Pancreas (tissue), 10 donors: ENCODE measurements at regions not wholly inside any gene's neighbourhood (a gene's known extent, or its start where the extent isn't known, plus 50 kb on each side); places are given as distances from the start of the nearest gene placed in this dataset.

Experiments
- ATAC-seq, 4 donors: fragments of 200-7000 bp; cut with Tn5 transposase; one replicate each; pipeline versions ENCODE4 v1.8.0 to v1.9.1; 2020; ENCODE audit warnings: mild to moderate bottlenecking in 4 of 4, moderate library complexity in 4 of 4
- DNase-seq, 6 donors: peaks; one replicate each; pipeline ENCODE4 v3.0.0-alpha.2; 2020
- FAIRE-seq: peaks from 2 replicates; lab custom pipeline; 2012; peaks lifted over from hg19 to GRCh38; lab: Jason Lieb, UNC
- H3K27ac ChIP-seq, 4 donors: fragments of 200-600 bp; sonication (generic); 1 replicate in 3 of 4; 2 replicates in 1 of 4; pipeline versions ENCODE4 v1.5.0 to v1.8.0; 2020
- H3K27me3 ChIP-seq, 4 donors: fragments of 200-600 bp; one replicate each; pipeline ENCODE4 v1.8.0; 2021
- H3K36me3 ChIP-seq, 3 donors: fragments of 200-600 bp; sonication (generic) in 1 of 3; one replicate each; pipeline versions ENCODE4 v1.5.0 to v1.8.0; 2020 to 2021
- H3K4me1 ChIP-seq, 3 donors: fragments of 200-600 bp; one replicate each; pipeline ENCODE4 v1.8.0; 2021
- H3K4me3 ChIP-seq, 4 donors: fragments of 200-600 bp; sonication (generic) in 2 of 4; one replicate each; pipeline versions ENCODE4 v1.5.0 to v1.8.0; 2020 to 2021
- H3K9me3 ChIP-seq, 4 donors: fragments of 200-600 bp; one replicate each; pipeline ENCODE4 v1.8.0; 2021
- WGBS, 2 donors: extraction: QIAGEN DNeasy Blood & Tissue Kit; methylation state at CpG; one replicate each; pipeline ENCODE4 v1.1.7; 2013; 5-methylcytosine and 5-hydroxymethylcytosine counted together
- intact Hi-C, 3 donors: fragments of 100-400 bp; cut with DNase I; formaldehyde crosslinking; loops; one replicate each; pipeline versions ENCODE4 v1.11.1 to v1.14.2; 2022
- TF ChIP-seq, protein P1 (sequence below), 4 donors: fragments of 200-600 bp; sonication (generic) in 3 of 4; IDR thresholded peaks; one replicate each; pipeline versions ENCODE4 v1.5.0 to v1.8.0; 2021; ENCODE audit warnings: antibody characterized with exemption in 4 of 4
- donor health status: healthy with polysubstance abuse.
- donor health status: DM: no; HTN: no; CAD: no; lungs with moderate emphysema.
- donor health status: DM: no; HTN: no; CAD: no.
- donor health status: control.
- donor health status: control.
- donor health status: Bipolar disorder and iron deficiency.
- donor health status: DM: yes; HTN: yes; CAD: no.
- donor health status: DM: no; HTN: no; CAD: no.
- donor health status: DM: no; HTN: no; CAD: no.
- donor health status: DM: yes; HTN: yes; CAD: no.

DNA sequence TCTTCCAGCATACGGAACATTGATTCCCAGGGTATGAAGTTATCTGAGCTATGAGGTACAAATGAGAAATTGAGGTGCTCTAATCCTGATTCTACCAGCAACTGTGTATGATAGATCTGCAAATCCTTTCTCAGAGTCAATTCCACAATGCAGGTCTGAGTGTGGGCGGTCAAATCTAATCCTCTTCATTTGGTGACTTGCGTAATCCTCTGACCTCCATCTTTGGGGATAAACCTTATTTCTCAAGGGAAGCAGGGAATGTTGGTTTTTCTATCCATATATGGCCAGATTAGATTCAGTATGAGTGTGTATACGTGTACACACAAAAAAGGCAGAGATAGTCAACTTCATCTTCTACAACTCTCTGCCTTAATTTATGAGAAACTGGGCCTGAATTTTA, 348.4 kb upstream of the IL12A start:
- 52 to 73% methylated on average over 4 of the region's 4 CpGs for WGBS, 2 donors
- TF ChIP-seq, protein P1, sequence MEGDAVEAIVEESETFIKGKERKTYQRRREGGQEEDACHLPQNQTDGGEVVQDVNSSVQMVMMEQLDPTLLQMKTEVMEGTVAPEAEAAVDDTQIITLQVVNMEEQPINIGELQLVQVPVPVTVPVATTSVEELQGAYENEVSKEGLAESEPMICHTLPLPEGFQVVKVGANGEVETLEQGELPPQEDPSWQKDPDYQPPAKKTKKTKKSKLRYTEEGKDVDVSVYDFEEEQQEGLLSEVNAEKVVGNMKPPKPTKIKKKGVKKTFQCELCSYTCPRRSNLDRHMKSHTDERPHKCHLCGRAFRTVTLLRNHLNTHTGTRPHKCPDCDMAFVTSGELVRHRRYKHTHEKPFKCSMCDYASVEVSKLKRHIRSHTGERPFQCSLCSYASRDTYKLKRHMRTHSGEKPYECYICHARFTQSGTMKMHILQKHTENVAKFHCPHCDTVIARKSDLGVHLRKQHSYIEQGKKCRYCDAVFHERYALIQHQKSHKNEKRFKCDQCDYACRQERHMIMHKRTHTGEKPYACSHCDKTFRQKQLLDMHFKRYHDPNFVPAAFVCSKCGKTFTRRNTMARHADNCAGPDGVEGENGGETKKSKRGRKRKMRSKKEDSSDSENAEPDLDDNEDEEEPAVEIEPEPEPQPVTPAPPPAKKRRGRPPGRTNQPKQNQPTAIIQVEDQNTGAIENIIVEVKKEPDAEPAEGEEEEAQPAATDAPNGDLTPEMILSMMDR (IDR thresholded peaks at IDR 0.05): no peak
- intact Hi-C loops: no loop called here
- no peaks in the 10 kb centered on the region for H3K4me1 ChIP-seq
- FAIRE-seq: no peak
- no peak for DNase-seq
- no peaks in the 10 kb centered on the region for H3K9me3 ChIP-seq
- no peak overlapping the region for H3K27ac ChIP-seq
- no peaks in the 10 kb centered on the region for H3K36me3 ChIP-seq
- H3K27me3 ChIP-seq: no peaks in the 10 kb centered on the region
- ATAC-seq: no peak
- H3K4me3 ChIP-seq: no peak overlapping the region

DNA sequence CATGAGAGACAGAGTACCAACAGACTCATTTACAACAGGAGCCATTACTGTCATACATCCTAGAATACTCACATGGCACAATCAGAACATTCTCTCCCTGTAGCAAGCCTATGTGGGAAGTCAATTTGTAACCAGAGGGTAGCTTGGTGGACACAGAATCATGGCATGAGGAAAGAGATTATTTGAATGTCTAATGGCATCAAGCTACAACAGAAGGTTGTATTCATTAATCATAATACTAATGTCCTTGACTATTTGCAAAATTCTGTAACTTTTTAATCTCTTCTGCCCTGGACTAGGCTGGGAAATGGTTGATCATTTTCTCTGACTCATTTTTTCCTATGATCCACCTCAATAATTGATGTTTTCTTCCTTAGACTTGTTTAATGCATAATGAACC, 345.2 kb upstream of the IL12A start:
- TF ChIP-seq, protein P1 (IDR thresholded peaks at IDR 0.05): no peak
- intact Hi-C loops: no loop called here
- DNase-seq (no peak), ATAC-seq (no peak), FAIRE-seq (no peak)
- H3K4me3 ChIP-seq: no peak overlapping the region
- no peaks in the 10 kb centered on the region for H3K27me3 ChIP-seq
- H3K9me3 ChIP-seq: no peaks in the 10 kb centered on the region
- H3K27ac ChIP-seq: no peak overlapping the region
- H3K4me1 ChIP-seq: no peaks in the 10 kb centered on the region
- H3K36me3 ChIP-seq: no peaks in the 10 kb centered on the region

DNA sequence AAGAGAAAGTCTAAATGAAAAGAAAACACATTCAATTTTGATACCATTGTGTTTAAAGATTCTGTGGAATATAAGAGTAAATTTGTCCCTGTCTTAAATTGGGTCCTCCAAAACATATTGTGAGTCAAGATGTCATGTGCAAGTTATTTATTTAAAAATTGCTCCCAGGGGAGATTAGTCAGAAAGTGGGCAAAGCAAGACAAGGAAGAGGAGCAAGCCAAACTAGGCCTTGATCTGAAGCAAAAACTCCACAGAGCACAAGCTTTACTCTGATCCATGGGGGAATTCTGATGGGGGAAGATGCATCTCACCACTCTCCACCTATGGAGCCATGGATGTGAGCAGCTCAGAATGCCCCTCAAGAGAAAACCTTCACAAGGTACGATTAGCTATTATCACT, 342.8 kb upstream of the IL12A start:
- TF ChIP-seq, protein P1 (IDR thresholded peaks at IDR 0.05): no peak
- Histone ChIP-seq H3K36me3 (no peaks in the 10 kb centered on the region), H3K4me1 (no peaks in the 10 kb centered on the region), H3K9me3 (no peaks in the 10 kb centered on the region), H3K27ac (no peak overlapping the region), H3K4me3 (no peak overlapping the region), H3K27me3 (no peaks in the 10 kb centered on the region)
- no peak for FAIRE-seq
- no peak for DNase-seq
- 52 to 64% methylated on average over 1 of the region's 1 CpG for WGBS, 2 donors
- no peak for ATAC-seq
- intact Hi-C loops: no loop called here

DNA sequence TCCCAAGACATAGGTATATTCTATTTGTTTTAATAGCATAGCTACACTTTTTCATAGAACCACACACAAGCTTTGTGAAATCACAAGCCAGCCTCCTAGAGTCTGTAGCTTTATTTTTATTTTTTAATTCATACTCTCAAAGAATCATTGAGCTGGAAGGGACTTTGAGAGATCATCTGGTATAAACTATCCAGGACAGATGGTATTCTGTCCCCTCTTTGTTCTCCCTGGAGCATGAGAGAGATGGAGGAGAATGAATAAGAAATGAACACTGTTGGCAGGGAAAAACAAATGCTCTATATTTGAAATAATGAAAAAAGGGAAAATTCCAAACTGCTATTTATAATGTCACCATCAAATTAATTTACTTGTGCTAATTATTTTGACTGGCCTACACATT, 338.7 kb upstream of the IL12A start:
- TF ChIP-seq, protein P1 (IDR thresholded peaks at IDR 0.05): no peak
- Histone ChIP-seq H3K4me1 (no peaks in the 10 kb centered on the region), H3K27me3 (no peaks in the 10 kb centered on the region), H3K9me3 (no peaks in the 10 kb centered on the region), H3K36me3 (no peaks in the 10 kb centered on the region), H3K27ac (no peak overlapping the region), H3K4me3 (no peak overlapping the region)
- ATAC-seq (no peak), DNase-seq (no peak), FAIRE-seq (no peak)
- intact Hi-C loops: no loop called here

DNA sequence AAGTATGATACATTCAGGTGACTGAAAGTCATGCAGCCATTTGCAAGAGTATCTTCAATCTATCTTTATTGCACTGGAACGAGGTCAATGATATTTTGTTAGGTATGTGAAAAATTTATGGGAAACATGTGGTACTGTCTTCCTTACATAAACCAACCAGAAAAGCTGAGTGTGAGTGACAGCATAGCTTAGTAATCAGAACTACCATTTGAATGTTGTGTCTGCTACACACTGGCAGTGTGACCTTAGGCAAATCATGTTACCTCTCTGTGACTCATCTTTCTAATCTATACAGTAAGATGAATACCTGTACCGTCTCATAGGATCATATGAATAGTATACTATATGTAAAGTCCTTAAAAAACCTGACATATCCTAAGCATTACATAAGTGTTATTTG, 337.9 kb upstream of the IL12A start:
- H3K27ac ChIP-seq: no peak overlapping the region
- H3K36me3 ChIP-seq: no peaks in the 10 kb centered on the region
- 40 to 49% methylated on average over 2 of the region's 2 CpGs for WGBS, 2 donors
- intact Hi-C loops: no loop called here
- H3K4me1 ChIP-seq: no peaks in the 10 kb centered on the region
- TF ChIP-seq, protein P1 (IDR thresholded peaks at IDR 0.05): no peak
- no peaks in the 10 kb centered on the region for H3K27me3 ChIP-seq
- ATAC-seq: no peak
- H3K4me3 ChIP-seq: no peak overlapping the region
- FAIRE-seq: no peak
- H3K9me3 ChIP-seq: no peaks in the 10 kb centered on the region
- DNase-seq: no peak
